ENCODE measurements at regions not wholly inside any gene's neighbourhood (a gene's known extent, or its start where the extent isn't known, plus 50 kb on each side); places are given as distances from the start of the nearest gene placed in this dataset.

GRCh38 chr13:62331384-62331783 lies 915.7 kb upstream of the PCDH20 start:
- Histone ChIP-seq H3K9me3 (no peaks in the 10 kb centered on the region), H3K27ac (no peak overlapping the region), H3K4me1 (ENCODE audit: control insufficient read depth in 1 of 2, low read depth in 2 of 2) (no peaks in the 10 kb centered on the region), H3K36me3 (no peaks in the 10 kb centered on the region), H3K4me3 (no peak overlapping the region), H3K27me3 (replicated peaks; ENCODE audit: insufficient read depth) (no peaks in the 10 kb centered on the region)
- no peak for TF ChIP-seq CTCF (IDR thresholded peaks at IDR 0.05)
- no peak for ATAC-seq (ENCODE audit: insufficient number of reproducible peaks, low FRiP score, low read depth)
- DNase-seq (ENCODE audit: low spot score): no peak

GRCh38 chr13:62327367-62327766 lies 911.7 kb upstream of the PCDH20 start:
- H3K4me1 ChIP-seq (ENCODE audit: control insufficient read depth in 1 of 2, low read depth in 2 of 2): no peaks in the 10 kb centered on the region
- ATAC-seq (ENCODE audit: insufficient number of reproducible peaks, low FRiP score, low read depth): no peak
- no peaks in the 10 kb centered on the region for H3K9me3 ChIP-seq
- TF ChIP-seq CTCF (IDR thresholded peaks at IDR 0.05): no peak
- H3K36me3 ChIP-seq: no peaks in the 10 kb centered on the region
- DNase-seq (ENCODE audit: low spot score): no peak
- no peak overlapping the region for H3K4me3 ChIP-seq
- H3K27ac ChIP-seq: no peak overlapping the region
- no peaks in the 10 kb centered on the region for H3K27me3 ChIP-seq (replicated peaks; ENCODE audit: insufficient read depth)

DNA sequence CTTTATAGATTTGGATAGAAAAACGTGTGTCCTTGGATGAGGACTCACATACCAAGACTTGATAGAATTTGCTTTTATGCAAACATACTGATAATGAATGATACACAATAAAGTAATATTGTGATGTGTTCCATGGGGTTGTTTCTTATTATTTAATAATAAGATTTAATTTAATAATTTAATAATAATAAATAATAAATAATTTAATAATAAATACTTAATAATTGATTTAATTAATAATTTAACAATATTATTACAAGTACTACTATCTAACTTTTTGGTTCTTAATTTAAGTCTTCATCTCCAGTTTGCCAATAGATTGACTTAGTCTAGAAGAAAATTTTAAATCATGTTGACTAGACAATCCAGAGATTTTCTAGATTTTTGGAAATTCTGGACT lies 909.2 kb upstream of the PCDH20 start:
- no peaks in the 10 kb centered on the region for H3K27me3 ChIP-seq (replicated peaks; ENCODE audit: insufficient read depth)
- DNase-seq (ENCODE audit: low spot score) (no peak), ATAC-seq (ENCODE audit: insufficient number of reproducible peaks, low FRiP score, low read depth) (no peak)
- H3K36me3 ChIP-seq: no peaks in the 10 kb centered on the region
- H3K9me3 ChIP-seq: no peaks in the 10 kb centered on the region
- H3K4me1 ChIP-seq (ENCODE audit: control insufficient read depth in 1 of 2, low read depth in 2 of 2): no peaks in the 10 kb centered on the region
- no peak overlapping the region for H3K4me3 ChIP-seq
- H3K27ac ChIP-seq: no peak overlapping the region
- no peak for TF ChIP-seq CTCF (IDR thresholded peaks at IDR 0.05)

GRCh38 chr13:62321895-62322294 lies 906.2 kb upstream of the PCDH20 start:
- DNase-seq (ENCODE audit: low spot score): no peak
- Histone ChIP-seq H3K4me3 (no peak overlapping the region), H3K27ac (no peak overlapping the region), H3K36me3 (no peaks in the 10 kb centered on the region), H3K4me1 (ENCODE audit: control insufficient read depth in 1 of 2, low read depth in 2 of 2) (no peaks in the 10 kb centered on the region), H3K9me3 (no peaks in the 10 kb centered on the region), H3K27me3 (replicated peaks; ENCODE audit: insufficient read depth) (no peaks in the 10 kb centered on the region)
- no peak for ATAC-seq (ENCODE audit: insufficient number of reproducible peaks, low FRiP score, low read depth)
- TF ChIP-seq CTCF (IDR thresholded peaks at IDR 0.05): no peak

DNA sequence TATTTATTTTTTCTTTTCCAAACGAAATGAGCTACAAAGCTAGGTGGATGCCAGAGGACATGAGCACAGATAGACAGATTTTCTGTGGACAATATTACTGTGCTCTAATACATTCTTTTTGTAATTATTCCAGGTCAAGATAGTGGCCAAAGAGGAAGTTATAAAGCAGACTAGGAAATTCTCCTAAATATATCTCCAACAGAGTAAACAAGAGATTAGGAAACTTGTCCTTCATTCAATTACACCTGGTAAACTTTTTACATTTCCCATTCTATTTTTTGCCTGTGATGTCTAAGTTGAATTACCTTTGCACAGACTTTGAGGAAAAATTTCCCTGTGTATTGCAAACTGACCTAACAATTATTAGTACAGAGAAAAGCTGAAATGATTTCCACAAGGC lies 905.5 kb upstream of the PCDH20 start:
- Histone ChIP-seq H3K27ac (no peak overlapping the region), H3K9me3 (no peaks in the 10 kb centered on the region), H3K36me3 (no peaks in the 10 kb centered on the region), H3K4me3 (no peak overlapping the region), H3K27me3 (replicated peaks; ENCODE audit: insufficient read depth) (no peaks in the 10 kb centered on the region), H3K4me1 (ENCODE audit: control insufficient read depth in 1 of 2, low read depth in 2 of 2) (no peaks in the 10 kb centered on the region)
- no peak for ATAC-seq (ENCODE audit: insufficient number of reproducible peaks, low FRiP score, low read depth)
- no peak for TF ChIP-seq CTCF (IDR thresholded peaks at IDR 0.05)
- no peak for DNase-seq (ENCODE audit: low spot score)
